ENCODE measurements at regions not wholly inside any gene's neighbourhood (a gene's known extent, or its start where the extent isn't known, plus 50 kb on each side); places are given as distances from the start of the nearest gene placed in this dataset.

GRCh38 chr13:62320129-62321108, 904.8 kb upstream of the PCDH20 start:
- Histone ChIP-seq H3K27me3 (ENCODE audit: insufficient read depth, low read length) (no peaks in the 10 kb centered on the region), H3K9ac (ENCODE audit: low read length) (no peak overlapping the region), H3K4me1 (ENCODE audit: control insufficient read depth in 1 of 2, insufficient read depth in 2 of 2, low read length in 2 of 2) (no peaks in the 10 kb centered on the region), H3K9me3 (ENCODE audit: control insufficient read depth in 1 of 2, insufficient read depth in 1 of 2, low read depth in 1 of 2, low read length in 2 of 2) (no peaks in the 10 kb centered on the region), H3K27ac (ENCODE audit: low read depth, low read length) (no peak overlapping the region), H4K20me1 (ENCODE audit: insufficient read depth) (no peaks in the 10 kb centered on the region), H3K4me3 (replicated peaks in 1 of 2; ENCODE audit: low read depth in 1 of 2, low read length in 2 of 2) (no peak overlapping the region), H3K79me2 (ENCODE audit: insufficient read depth, low read length) (no peaks in the 10 kb centered on the region), H3K4me2 (ENCODE audit: low read length) (no peak overlapping the region), H3K36me3 (ENCODE audit: control insufficient read depth in 1 of 2, insufficient read depth in 2 of 2, low read length in 2 of 2) (no peaks in the 10 kb centered on the region), H2AFZ (ENCODE audit: low read depth, low read length, poor library complexity, severe bottlenecking) (peak overlapping the region; percentile 38), H3K9me2 (ENCODE audit: insufficient read depth) (no peaks in the 10 kb centered on the region)
- peak; percentile 46 for DNase-seq (ENCODE audit: low read depth, low spot score)
- CTCF ChIA-PET, result interaction anchor here (0.7 to 1.7 kb wide), 3 partner anchors 12 to 306 kb away, joined by 3 to 5 read pairs (median 5); no protein-coding TSS in a partner anchor
- no TSS peak for BruUV-seq (replicated peaks)
- POLR2A ChIA-PET, result no interaction called here
- intact Hi-C loops (cut with micrococcal nuclease), result loop anchor here (1.0 kb wide), 1 partner anchor 38 kb away; no protein-coding TSS in a partner anchor
- peak; percentile 72 for TF ChIP-seq RAD21 (IDR thresholded peaks at IDR 0.05; ENCODE audit: low read depth)
- TF ChIP-seq, protein P1, sequence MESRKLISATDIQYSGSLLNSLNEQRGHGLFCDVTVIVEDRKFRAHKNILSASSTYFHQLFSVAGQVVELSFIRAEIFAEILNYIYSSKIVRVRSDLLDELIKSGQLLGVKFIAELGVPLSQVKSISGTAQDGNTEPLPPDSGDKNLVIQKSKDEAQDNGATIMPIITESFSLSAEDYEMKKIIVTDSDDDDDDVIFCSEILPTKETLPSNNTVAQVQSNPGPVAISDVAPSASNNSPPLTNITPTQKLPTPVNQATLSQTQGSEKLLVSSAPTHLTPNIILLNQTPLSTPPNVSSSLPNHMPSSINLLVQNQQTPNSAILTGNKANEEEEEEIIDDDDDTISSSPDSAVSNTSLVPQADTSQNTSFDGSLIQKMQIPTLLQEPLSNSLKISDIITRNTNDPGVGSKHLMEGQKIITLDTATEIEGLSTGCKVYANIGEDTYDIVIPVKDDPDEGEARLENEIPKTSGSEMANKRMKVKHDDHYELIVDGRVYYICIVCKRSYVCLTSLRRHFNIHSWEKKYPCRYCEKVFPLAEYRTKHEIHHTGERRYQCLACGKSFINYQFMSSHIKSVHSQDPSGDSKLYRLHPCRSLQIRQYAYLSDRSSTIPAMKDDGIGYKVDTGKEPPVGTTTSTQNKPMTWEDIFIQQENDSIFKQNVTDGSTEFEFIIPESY (IDR thresholded peaks at IDR 0.05; ENCODE audit: extremely low read depth, insufficient replicate concordance, low read length), result no peak
- peak in 2 of 3 experiments; percentile 58 to 67; a peak in 4 of 6 replicates for TF ChIP-seq CTCF (IDR thresholded peaks at IDR 0.05 in 2 of 3, conservative IDR thresholded peaks at IDR 0.05 in 1 of 3; ENCODE audit: borderline replicate concordance in 1 of 3, insufficient read depth in 1 of 3, low read depth in 2 of 3, low read length in 2 of 3)
- ATAC-seq, result peak; percentile 72
- RAD21 ChIA-PET (ENCODE audit: low non-redundant PET in 1 of 2, low total read pairs in 2 of 2, uncharacterized antibody in 2 of 2, unreplicated experiment in 2 of 2), result no interaction called here

Data from HCT116 (cell line).